Neural cell (in vitro differentiated cells): ENCODE measurements at regions not wholly inside any gene's neighbourhood (a gene's known extent, or its start where the extent isn't known, plus 50 kb on each side); places are given as distances from the start of the nearest gene placed in this dataset.

Experiments
- H2AFZ ChIP-seq: fragments of 200-600, 300-800 bp; sonication (generic), shearing (Covaris generic); 2 replicates; pipeline ENCODE4 v1.6.0; 2014; ENCODE audit warnings: low read depth, mild to moderate bottlenecking, antibody characterized with exemption, low read length, moderate library complexity
- H3F3A ChIP-seq: fragments of 200-600 bp; shearing (Covaris generic); 2 replicates; pipeline ENCODE4 v1.6.1; 2016; ENCODE audit warnings: mild to moderate bottlenecking, moderate library complexity, mixed read lengths, antibody characterized with exemption, low read length; ENCODE audit not compliant: insufficient read depth, poor library complexity, severe bottlenecking
- H3K27ac ChIP-seq: fragments of 200-600, 300-800 bp; sonication (generic), shearing (Covaris generic); 2 replicates; pipeline ENCODE4 v1.5.1; 2014; ENCODE audit warnings: mild to moderate bottlenecking, low read length, moderate library complexity
- H3K27me3 ChIP-seq: fragments of 300-800, 200-600 bp; sonication (generic), shearing (Covaris generic); 2 replicates; pipeline ENCODE4 v1.6.0; 2014; ENCODE audit warnings: mild to moderate bottlenecking, low read depth, low read length, moderate library complexity; ENCODE audit not compliant: insufficient read depth
- H3K36me3 ChIP-seq: fragments of 300-800, 200-600 bp; sonication (generic), shearing (Covaris generic); 2 replicates; pipeline ENCODE4 v1.5.1; 2014; ENCODE audit warnings: mild to moderate bottlenecking, antibody characterized with exemption, low read length, moderate library complexity; ENCODE audit not compliant: insufficient read depth
- H3K4me2 ChIP-seq: fragments of 300-800, 200-600 bp; sonication (generic), shearing (Covaris generic); 2 replicates; pipeline ENCODE4 v1.6.0; 2014; ENCODE audit warnings: mild to moderate bottlenecking, low read length
- H3K4me3 ChIP-seq: fragments of 300-800, 200-600 bp; sonication (generic), shearing (Covaris generic); 2 replicates; pipeline ENCODE4 v1.5.1; 2014; ENCODE audit warnings: mild to moderate bottlenecking, low read length, moderate library complexity
- H3K79me2 ChIP-seq: fragments of 200-600 bp; shearing (Covaris generic); replicated peaks from 2 replicates; pipeline ENCODE4 v1.6.0; 2014; ENCODE audit warnings: mild to moderate bottlenecking, low read length, moderate library complexity; ENCODE audit not compliant: insufficient read depth
- H3K9ac ChIP-seq: fragments of 300-800, 200-600 bp; sonication (generic), shearing (Covaris generic); 2 replicates; pipeline ENCODE4 v1.6.1; 2016; ENCODE audit warnings: mild to moderate bottlenecking, low read length, mixed read lengths
- H3K9me2 ChIP-seq: fragments of 200-600 bp; shearing (Covaris generic); 2 replicates; pipeline ENCODE4 v1.6.1; 2016; ENCODE audit warnings: mild to moderate bottlenecking, low read length, mixed read lengths; ENCODE audit not compliant: insufficient read depth
- H3K9me3 ChIP-seq: fragments of 200-600, 300-800 bp; sonication (generic), shearing (Covaris generic); 2 replicates; pipeline ENCODE4 v1.6.1; 2016; ENCODE audit warnings: mild to moderate bottlenecking, mixed run types, low read length, moderate library complexity, mixed read lengths
- H4K20me1 ChIP-seq: fragments of 200-600 bp; shearing (Covaris generic); 2 replicates; pipeline ENCODE4 v1.6.1; 2016; ENCODE audit warnings: mild to moderate bottlenecking, mixed run types; ENCODE audit not compliant: insufficient read depth
- EP300 ChIP-seq: fragments of 450-650 bp; conservative IDR thresholded peaks from 2 replicates; pipeline ENCODE4 v1.6.1; 2014; ENCODE audit warnings: antibody characterized with exemption, mild to moderate bottlenecking, moderate library complexity; ENCODE audit not compliant: poor library complexity, severe bottlenecking
- EZH2 ChIP-seq: fragments of 200-600, 300-800 bp; shearing (Covaris generic), sonication (generic); IDR thresholded peaks from 2 replicates; pipeline ENCODE4 v1.6.1; 2014; ENCODE audit warnings: antibody characterized with exemption, low read length, borderline replicate concordance, mild to moderate bottlenecking; ENCODE audit not compliant: insufficient read depth, poor library complexity, severe bottlenecking
- MXI1 ChIP-seq: fragments of 450-650 bp; conservative IDR thresholded peaks from 2 replicates; pipeline ENCODE4 v1.6.1; 2014; ENCODE audit warnings: antibody characterized with exemption, mild to moderate bottlenecking; ENCODE audit not compliant: poor library complexity, severe bottlenecking
- POLR2AphosphoS5 ChIP-seq: IDR thresholded peaks from 2 replicates; pipeline ENCODE4 v1.6.1; 2012
- SMC3 ChIP-seq: fragments of 450-650 bp; conservative IDR thresholded peaks from 2 replicates; pipeline ENCODE4 v1.6.1; 2014; ENCODE audit warnings: antibody characterized with exemption, mild to moderate bottlenecking, moderate library complexity; ENCODE audit not compliant: poor library complexity
- TAF1 ChIP-seq: IDR thresholded peaks from 2 replicates; pipeline ENCODE4 v1.6.1; 2012; ENCODE audit warnings: low read depth
- TF ChIP-seq, protein P1 (sequence below): IDR thresholded peaks from 2 replicates; pipeline ENCODE4 v1.6.1; 2012; ENCODE audit warnings: borderline replicate concordance
- TF ChIP-seq, protein P2 (sequence below): fragments of 450-650 bp; IDR thresholded peaks from 2 replicates; pipeline ENCODE4 v1.5.1; 2014; ENCODE audit warnings: antibody characterized with exemption, mild to moderate bottlenecking, moderate library complexity; ENCODE audit not compliant: poor library complexity, severe bottlenecking

DNA sequence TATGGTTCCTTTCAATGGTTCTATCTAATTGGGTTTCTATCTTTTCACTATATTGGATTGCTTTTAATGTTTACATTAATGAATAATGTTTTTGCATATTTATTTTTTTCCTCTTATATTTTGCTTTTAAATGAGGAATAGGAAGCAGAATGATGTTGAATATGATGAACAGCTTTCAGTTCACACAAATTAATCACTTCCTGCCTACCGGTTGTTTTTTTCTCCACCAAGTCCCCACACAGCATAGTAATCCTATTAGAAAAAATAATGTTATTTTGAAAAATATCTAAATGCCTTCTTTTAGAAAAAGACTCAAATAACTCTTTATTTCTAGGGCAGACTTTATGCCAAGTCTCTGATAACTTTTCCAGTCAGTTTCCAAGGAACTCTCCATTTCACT lies 184.9 kb upstream of the MIR17HG start:
- no peaks in the 10 kb centered on the region for H3K27me3 ChIP-seq
- TF ChIP-seq, protein P1, sequence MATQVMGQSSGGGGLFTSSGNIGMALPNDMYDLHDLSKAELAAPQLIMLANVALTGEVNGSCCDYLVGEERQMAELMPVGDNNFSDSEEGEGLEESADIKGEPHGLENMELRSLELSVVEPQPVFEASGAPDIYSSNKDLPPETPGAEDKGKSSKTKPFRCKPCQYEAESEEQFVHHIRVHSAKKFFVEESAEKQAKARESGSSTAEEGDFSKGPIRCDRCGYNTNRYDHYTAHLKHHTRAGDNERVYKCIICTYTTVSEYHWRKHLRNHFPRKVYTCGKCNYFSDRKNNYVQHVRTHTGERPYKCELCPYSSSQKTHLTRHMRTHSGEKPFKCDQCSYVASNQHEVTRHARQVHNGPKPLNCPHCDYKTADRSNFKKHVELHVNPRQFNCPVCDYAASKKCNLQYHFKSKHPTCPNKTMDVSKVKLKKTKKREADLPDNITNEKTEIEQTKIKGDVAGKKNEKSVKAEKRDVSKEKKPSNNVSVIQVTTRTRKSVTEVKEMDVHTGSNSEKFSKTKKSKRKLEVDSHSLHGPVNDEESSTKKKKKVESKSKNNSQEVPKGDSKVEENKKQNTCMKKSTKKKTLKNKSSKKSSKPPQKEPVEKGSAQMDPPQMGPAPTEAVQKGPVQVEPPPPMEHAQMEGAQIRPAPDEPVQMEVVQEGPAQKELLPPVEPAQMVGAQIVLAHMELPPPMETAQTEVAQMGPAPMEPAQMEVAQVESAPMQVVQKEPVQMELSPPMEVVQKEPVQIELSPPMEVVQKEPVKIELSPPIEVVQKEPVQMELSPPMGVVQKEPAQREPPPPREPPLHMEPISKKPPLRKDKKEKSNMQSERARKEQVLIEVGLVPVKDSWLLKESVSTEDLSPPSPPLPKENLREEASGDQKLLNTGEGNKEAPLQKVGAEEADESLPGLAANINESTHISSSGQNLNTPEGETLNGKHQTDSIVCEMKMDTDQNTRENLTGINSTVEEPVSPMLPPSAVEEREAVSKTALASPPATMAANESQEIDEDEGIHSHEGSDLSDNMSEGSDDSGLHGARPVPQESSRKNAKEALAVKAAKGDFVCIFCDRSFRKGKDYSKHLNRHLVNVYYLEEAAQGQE: no peak
- TF ChIP-seq POLR2AphosphoS5: no peak
- TF ChIP-seq, protein P2, sequence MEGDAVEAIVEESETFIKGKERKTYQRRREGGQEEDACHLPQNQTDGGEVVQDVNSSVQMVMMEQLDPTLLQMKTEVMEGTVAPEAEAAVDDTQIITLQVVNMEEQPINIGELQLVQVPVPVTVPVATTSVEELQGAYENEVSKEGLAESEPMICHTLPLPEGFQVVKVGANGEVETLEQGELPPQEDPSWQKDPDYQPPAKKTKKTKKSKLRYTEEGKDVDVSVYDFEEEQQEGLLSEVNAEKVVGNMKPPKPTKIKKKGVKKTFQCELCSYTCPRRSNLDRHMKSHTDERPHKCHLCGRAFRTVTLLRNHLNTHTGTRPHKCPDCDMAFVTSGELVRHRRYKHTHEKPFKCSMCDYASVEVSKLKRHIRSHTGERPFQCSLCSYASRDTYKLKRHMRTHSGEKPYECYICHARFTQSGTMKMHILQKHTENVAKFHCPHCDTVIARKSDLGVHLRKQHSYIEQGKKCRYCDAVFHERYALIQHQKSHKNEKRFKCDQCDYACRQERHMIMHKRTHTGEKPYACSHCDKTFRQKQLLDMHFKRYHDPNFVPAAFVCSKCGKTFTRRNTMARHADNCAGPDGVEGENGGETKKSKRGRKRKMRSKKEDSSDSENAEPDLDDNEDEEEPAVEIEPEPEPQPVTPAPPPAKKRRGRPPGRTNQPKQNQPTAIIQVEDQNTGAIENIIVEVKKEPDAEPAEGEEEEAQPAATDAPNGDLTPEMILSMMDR: no peak
- no peak for TF ChIP-seq SMC3
- no peak for TF ChIP-seq EP300
- TF ChIP-seq TAF1: no peak
- H3K9me2 ChIP-seq: no peaks in the 10 kb centered on the region
- no peaks in the 10 kb centered on the region for H3F3A ChIP-seq
- H3K36me3 ChIP-seq: no peaks in the 10 kb centered on the region
- H3K4me3 ChIP-seq: no peak overlapping the region
- H4K20me1 ChIP-seq: no peaks in the 10 kb centered on the region
- H3K4me2 ChIP-seq: no peak overlapping the region
- no peaks in the 10 kb centered on the region for H3K79me2 ChIP-seq
- H3K9me3 ChIP-seq: no peaks in the 10 kb centered on the region
- no peak overlapping the region for H3K27ac ChIP-seq
- no peak overlapping the region for H2AFZ ChIP-seq
- no peak overlapping the region for H3K9ac ChIP-seq

DNA sequence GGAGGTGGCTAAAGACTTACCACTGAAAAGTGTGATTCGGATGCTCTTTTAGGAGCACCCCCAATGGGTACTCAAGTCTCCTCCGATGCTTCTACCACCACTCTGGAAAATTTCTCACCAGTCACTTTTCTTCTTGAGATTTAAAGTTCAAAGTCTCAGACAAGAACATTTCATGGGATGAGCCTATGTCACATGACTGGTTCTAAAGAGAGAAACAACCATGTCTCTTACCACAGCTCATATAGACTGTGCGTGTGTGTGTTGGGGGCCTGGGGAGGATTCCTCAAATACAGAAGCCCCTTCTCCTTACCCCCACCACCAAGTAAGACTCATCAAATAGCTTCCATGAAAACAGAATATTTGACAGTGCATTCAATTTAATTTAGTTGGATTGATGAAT lies 181.7 kb upstream of the MIR17HG start:
- no peaks in the 10 kb centered on the region for H3K9me2 ChIP-seq
- H3K9me3 ChIP-seq: no peaks in the 10 kb centered on the region
- no peaks in the 10 kb centered on the region for H3K36me3 ChIP-seq
- no peak overlapping the region for H2AFZ ChIP-seq
- no peak overlapping the region for H3K27ac ChIP-seq
- no peak overlapping the region for H3K4me3 ChIP-seq
- no peak overlapping the region for H3K4me2 ChIP-seq
- TF ChIP-seq MXI1: no peak
- no peak for TF ChIP-seq SMC3
- no peak for TF ChIP-seq EZH2
- TF ChIP-seq, protein P1: no peak
- no peaks in the 10 kb centered on the region for H3K79me2 ChIP-seq
- no peak overlapping the region for H3K9ac ChIP-seq
- no peaks in the 10 kb centered on the region for H3K27me3 ChIP-seq
- H4K20me1 ChIP-seq: no peaks in the 10 kb centered on the region
- H3F3A ChIP-seq: no peaks in the 10 kb centered on the region
